HG03521 (cell line): ENCODE measurements at regions not wholly inside any gene's neighbourhood (a gene's known extent, or its start where the extent isn't known, plus 50 kb on each side); places are given as distances from the start of the nearest gene placed in this dataset.
"Not testable (repeated sequence)": the region's sequence is repeated elsewhere in the genome, so short reads cannot be mapped to it uniquely, and the experiment has no call there.

Experiments
- ATAC-seq: cut with Tn5 transposase; IDR thresholded peaks from one replicate; pipeline ENCODE4 v1.9.1; 2021; ENCODE audit warnings: mild to moderate bottlenecking, moderate library complexity; ENCODE audit not compliant: unreplicated experiment

- ATAC-seq: no peak
Measured at GRCh38 chr6:145075425-145075824, 659.9 kb downstream of the EPM2A start.

- ATAC-seq: no peak
Measured at GRCh38 chr6:145076115-145076841, 659.0 kb downstream of the EPM2A start.

DNA sequence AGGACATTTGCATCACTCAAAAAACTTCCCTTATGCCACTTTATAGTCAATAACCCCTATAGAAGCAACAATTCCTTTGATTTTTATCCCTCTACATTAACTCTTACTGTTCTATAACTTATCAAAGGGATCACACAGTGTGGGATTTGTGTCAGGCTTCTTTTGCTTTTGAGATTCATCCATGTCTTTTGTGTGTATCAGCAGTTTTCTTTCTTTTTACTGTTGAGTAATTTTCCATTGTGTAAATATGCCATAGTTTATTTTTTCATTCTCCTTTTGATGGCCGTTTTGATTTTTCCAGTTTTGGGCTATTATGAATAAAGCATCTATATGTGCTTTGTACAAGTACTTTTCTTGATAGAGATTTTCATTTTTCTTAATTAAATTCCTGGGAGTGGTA, 657.9 kb downstream of the EPM2A start:
- no peak for ATAC-seq

DNA sequence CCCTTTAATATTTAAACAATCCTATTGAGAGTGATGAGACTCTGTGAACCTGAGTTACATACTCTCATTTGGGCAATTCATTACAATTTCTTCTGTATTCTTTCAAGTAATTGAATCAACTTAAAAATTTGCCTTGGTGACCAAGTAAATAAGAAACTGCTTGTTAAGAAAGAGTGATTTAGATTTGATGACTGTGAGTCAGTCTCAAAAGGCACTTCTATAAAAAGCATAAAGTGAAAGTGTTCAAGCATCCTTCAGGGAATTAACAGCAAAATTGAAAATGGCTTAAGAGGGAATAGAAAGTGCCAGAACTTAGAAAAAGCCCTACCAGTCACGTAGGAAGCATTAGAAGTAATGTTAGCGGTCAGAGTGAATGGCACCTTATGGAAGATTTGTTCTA, 654.7 kb downstream of the EPM2A start:
- ATAC-seq: no peak

- no peak for ATAC-seq
Measured at GRCh38 chr6:145081677-145082076, 653.6 kb downstream of the EPM2A start.

GRCh38 chr6:145082359-145082758, 653.0 kb downstream of the EPM2A start:
- no peak for ATAC-seq

DNA sequence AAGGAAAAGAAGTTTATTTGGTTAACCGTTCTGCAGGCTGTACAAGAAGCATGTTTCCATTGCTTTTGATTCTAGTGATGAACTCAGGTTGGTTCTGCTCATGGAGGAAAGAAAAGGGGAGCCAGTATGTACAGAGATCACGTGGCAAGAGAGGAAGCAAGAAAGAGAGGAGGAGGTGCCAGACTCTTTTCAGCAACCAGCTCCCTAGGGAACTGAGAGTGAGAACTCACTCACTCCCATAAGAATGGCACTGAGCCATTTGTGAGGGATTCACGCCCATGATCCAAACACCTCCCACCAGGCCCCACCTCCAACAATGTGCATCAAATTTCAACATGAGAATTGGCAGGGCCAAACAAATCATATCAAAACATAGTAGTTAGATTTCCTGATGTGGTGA, 649.1 kb downstream of the EPM2A start:
- ATAC-seq: no peak

GRCh38 chr6:145087034-145087433, 648.3 kb downstream of the EPM2A start:
- no peak for ATAC-seq

DNA sequence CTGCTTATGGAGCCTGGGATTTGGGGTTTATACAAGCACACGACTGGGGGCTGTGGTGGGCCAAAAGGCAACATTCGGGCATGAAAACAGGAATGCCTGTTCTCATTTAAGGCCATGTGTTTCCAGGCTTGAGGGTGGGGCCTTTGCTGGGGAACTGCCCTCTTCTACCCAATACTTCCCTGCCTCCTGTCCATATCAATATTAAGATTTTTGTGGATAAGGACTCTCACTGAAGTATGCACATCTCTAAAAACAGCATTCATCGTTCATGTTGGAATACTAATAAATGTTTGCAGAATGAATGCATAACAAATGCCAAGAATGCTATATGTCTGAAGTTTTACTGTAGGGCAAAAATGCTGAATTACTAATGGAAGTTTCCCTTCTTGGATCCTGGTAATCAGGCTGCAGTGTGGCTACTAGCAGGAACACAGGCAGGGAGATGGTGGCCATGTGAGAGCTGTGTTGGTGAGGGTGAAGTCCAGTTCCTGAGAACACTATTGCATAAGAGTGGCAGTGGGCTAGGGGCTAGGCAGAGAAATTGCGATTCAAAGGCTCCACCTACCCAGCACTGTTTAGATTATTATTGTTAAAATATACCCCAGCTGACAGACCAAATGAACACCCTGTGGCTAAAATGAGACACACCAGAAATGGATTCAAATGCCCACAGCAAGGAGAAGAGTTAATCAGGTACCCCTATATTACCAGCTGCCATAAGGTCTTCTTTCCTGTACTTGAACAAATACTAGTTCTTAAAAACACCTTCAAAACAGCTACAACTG, 644.3 kb downstream of the EPM2A start:
- no peak for ATAC-seq

- no peak for ATAC-seq
Measured at GRCh38 chr6:145091586-145092142, 643.7 kb downstream of the EPM2A start.

DNA sequence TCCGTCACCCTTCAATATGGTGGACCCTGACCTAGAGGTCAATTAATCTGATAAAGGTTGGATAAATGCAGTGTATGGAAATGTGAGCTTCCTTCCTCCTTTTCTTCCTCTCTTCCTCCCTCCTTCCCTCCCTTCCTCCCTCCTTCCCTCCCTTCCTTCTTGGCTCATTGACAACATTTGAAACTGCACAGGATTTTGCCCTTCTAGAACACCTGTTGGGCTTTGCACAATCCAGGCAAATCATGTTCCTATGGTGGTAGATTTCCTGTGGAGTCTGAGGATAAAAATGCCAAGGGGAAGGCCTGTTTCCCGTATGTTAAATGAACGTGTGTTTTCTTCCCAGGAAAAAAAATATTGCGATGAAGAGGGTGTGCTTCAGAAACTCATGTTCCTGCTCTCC, 642.8 kb downstream of the EPM2A start:
- ATAC-seq: no peak

- no peak for ATAC-seq
Measured at GRCh38 chr6:145093226-145093625, 642.1 kb downstream of the EPM2A start.

DNA sequence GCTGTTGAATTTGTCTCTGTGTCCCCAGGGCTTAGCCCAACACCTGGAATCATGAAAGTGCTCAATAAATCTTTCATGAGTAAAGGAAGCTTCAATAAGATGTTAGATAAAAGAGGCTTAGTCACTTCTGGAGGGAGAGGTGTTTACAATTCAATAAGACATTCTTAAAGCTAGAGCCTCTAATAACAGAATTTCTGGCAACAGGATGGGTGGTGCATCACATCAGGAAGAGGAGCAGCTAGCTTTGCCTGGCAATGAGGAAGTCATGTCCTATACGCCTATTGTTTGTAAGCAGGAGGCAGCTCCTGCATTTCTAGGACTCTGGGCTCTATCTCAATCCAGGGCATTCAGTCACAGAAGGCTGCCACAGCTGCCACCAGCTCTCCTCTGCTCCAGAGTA, 638.5 kb downstream of the EPM2A start:
- no peak for ATAC-seq

GRCh38 chr6:145098127-145098526, 637.2 kb downstream of the EPM2A start:
- not testable (repeated sequence) for ATAC-seq

- no peak for ATAC-seq
Measured at GRCh38 chr6:145099713-145100112, 635.6 kb downstream of the EPM2A start.

DNA sequence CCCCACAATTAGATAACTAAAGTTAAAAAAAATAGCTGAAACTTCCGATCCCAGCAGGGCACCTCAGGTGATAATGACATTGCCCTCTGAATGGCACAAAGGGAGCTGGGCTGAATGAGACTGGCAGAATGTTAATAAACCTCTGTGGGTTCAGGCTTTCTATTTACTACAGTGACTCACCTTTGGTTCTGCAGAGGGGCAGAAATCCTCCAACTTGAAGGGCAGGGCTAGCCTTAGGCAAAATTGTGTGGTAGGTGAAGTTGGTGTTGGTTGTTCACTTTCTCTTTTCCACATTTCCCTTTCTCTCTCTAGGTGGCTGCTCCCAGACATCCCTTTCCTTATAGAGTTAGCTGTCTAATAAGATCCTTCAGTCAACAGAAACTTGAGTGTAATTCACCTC, 625.2 kb downstream of the EPM2A start:
- no peak for ATAC-seq

- ATAC-seq: not testable (repeated sequence)
Measured at GRCh38 chr6:145111407-145111806, 623.9 kb downstream of the EPM2A start.

GRCh38 chr6:145112711-145113148, 622.6 kb downstream of the EPM2A start:
- ATAC-seq: no peak

DNA sequence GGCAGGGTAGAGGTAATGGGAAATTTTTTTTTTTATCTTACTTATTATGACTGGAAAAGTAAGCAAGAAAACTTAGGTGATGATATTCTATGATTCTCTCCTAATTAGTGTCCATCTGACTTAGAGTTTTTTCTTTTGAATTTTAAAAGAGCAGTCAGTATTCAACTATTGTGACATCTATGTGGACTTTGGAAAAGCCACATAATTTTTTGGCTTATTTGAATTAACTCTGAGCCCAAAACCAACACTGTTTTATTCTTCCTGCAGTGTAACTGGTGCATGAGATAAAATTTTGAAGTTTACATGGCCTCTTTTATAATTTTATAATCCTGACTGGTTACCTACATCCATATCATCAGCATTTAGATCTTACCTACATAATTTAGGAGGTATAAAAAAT, 619.7 kb downstream of the EPM2A start:
- ATAC-seq: no peak

GRCh38 chr6:145116591-145117178, 618.6 kb downstream of the EPM2A start:
- no peak for ATAC-seq

GRCh38 chr6:145118224-145118623, 617.1 kb downstream of the EPM2A start:
- ATAC-seq: no peak

- no peak for ATAC-seq
Measured at GRCh38 chr6:145119081-145119480, 616.2 kb downstream of the EPM2A start.
